ENCODE measurements at regions not wholly inside any gene's neighbourhood (a gene's known extent, or its start where the extent isn't known, plus 50 kb on each side); places are given as distances from the start of the nearest gene placed in this dataset.

- intact Hi-C loops (cut with DNase I), result no loop called here
- TF ChIP-seq CTCF (IDR thresholded peaks at IDR 0.05) (no peak), POLR2A (IDR thresholded peaks at IDR 0.05) (no peak)
- Histone ChIP-seq H3K9me3 (no peaks in the 10 kb centered on the region), H3K27ac (no peak overlapping the region), H3K4me1 (no peaks in the 10 kb centered on the region), H3K4me3 (no peak overlapping the region), H3K36me3 (no peaks in the 10 kb centered on the region), H3K27me3 (no peaks in the 10 kb centered on the region)
- 92% methylated on average over 2 of the region's 2 CpGs for WGBS (ENCODE audit: insufficient coverage, low coverage, low lambda C conversion rate, missing lambda C conversion rate)
- no peak for DNase-seq
- no peak for ATAC-seq
Observed at GRCh38 chr7:41517771-41518170, 185.1 kb downstream of the INHBA start.

DNA sequence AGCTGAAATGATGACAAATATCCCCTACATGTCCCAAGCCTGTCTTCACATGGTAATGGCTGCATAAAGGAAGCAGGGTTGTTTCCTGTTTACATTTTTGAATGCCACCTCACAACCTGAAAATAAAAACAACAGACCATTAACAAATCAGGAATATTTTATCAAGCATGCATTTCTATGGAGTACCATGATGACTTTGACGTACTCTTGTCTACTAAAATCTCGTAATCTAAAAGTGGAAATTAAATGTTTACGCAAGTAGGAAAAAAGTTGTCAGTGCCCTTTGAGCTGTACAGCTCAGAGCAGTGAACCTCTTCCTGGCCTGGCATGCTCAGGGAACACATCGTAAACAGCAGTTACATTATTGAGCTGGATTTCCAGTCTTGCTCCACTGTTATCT lies 194.1 kb downstream of the INHBA start:
- ATAC-seq (peak; percentile 91 to 96 (median 92)), DNase-seq (peak; percentile 40 to 61 (median 59))
- intact Hi-C loops (cut with DNase I), result no loop called here
- peak overlapping the region; percentile 42 to 84 (median 73) for H3K27ac ChIP-seq
- H3K36me3 ChIP-seq, result no peaks in the 10 kb centered on the region
- no peaks in the 10 kb centered on the region for H3K27me3 ChIP-seq
- no peaks in the 10 kb centered on the region for H3K9me3 ChIP-seq
- peaks cover 0 to 20% (median 4%) of the 10 kb centered on the region in 4 donors for H3K4me1 ChIP-seq
- WGBS (ENCODE audit: insufficient coverage, low coverage, low lambda C conversion rate, missing lambda C conversion rate), result 18% methylated on average over 4 of the region's 4 CpGs
- no peak for TF ChIP-seq POLR2A (IDR thresholded peaks at IDR 0.05)
- no peak for TF ChIP-seq CTCF (IDR thresholded peaks at IDR 0.05)
- no peak overlapping the region for H3K4me3 ChIP-seq

- no peaks in the 10 kb centered on the region for H3K9me3 ChIP-seq
- peak overlapping the region in 2 of 3 donors; percentile 42 to 84 for H3K27ac ChIP-seq
- WGBS (ENCODE audit: insufficient coverage, low coverage, low lambda C conversion rate, missing lambda C conversion rate), result 57% methylated on average over 4 of the region's 4 CpGs
- peaks cover 0 to 20% (median 4%) of the 10 kb centered on the region in 4 donors for H3K4me1 ChIP-seq
- no peak overlapping the region for H3K4me3 ChIP-seq
- H3K36me3 ChIP-seq, result no peaks in the 10 kb centered on the region
- TF ChIP-seq CTCF (IDR thresholded peaks at IDR 0.05), result no peak
- TF ChIP-seq POLR2A (IDR thresholded peaks at IDR 0.05), result no peak
- intact Hi-C loops (cut with DNase I), result no loop called here
- H3K27me3 ChIP-seq, result no peaks in the 10 kb centered on the region
- DNase-seq, result no peak
- peak in 2 of 4 donors; percentile 36 to 38 for ATAC-seq
Observed at GRCh38 chr7:41507686-41508268, 195.1 kb downstream of the INHBA start.

- no peak for ATAC-seq
- Histone ChIP-seq H3K4me3 (no peak overlapping the region), H3K27me3 (no peaks in the 10 kb centered on the region), H3K27ac (no peak overlapping the region), H3K36me3 (no peaks in the 10 kb centered on the region), H3K9me3 (no peaks in the 10 kb centered on the region), H3K4me1 (peaks cover 0 to 18% (median 2%) of the 10 kb centered on the region in 4 donors)
- 89% methylated on average over 6 of the region's 10 CpGs for WGBS (ENCODE audit: insufficient coverage, low coverage, low lambda C conversion rate, missing lambda C conversion rate)
- DNase-seq, result no peak
- no peak for TF ChIP-seq CTCF (IDR thresholded peaks at IDR 0.05)
- no peak for TF ChIP-seq POLR2A (IDR thresholded peaks at IDR 0.05)
- intact Hi-C loops (cut with DNase I), result no loop called here
Observed at GRCh38 chr7:41504214-41504980, 198.5 kb downstream of the INHBA start.

Data from right lobe of liver (tissue), 6 donors.